ENCODE measurements at regions not wholly inside any gene's neighbourhood (a gene's known extent, or its start where the extent isn't known, plus 50 kb on each side); places are given as distances from the start of the nearest gene placed in this dataset.

DNA sequence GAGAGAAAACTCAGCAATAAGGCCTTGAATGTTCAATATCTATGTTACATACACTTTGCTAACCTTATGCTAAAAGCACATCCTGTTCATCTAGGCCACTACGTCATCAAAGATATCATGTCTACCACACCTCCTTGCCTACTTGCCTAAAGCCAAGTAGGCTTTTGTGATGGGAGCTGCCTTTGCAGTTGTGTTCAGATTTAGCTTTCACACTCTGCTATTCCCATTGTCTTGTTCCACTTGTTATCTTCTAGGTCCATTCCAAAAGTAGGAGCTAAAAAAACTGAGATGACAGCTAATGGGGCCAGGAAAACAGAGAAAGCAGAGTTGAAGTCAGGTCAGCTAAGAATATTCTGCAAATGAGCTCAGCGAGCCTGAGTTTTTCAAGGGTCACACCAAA lies 153.6 kb upstream of the EDNRA start:
- DNase-seq: no peak

DNA sequence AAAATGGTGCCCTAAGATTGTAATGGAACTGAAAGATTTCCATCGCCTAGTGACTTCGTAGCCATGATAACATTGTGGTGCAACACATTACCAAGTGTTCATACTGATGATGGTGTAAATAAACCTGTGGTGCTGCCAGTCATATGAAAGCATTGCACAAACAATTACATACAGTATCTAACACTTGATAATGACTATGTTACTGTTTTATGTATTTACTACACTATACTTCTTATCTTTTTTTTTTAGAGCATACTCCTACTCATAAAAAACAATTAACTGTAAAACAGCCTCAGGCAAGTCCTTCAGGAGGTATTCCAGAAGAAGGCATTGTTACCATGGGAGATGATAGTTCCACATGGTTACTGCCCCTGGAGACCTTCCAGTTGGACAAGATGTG lies 152.7 kb upstream of the EDNRA start:
- no peak for DNase-seq

- no peak for DNase-seq
These were observed 152.0 kb upstream of the EDNRA start for GRCh38 chr4:147328756-147329446.

DNA sequence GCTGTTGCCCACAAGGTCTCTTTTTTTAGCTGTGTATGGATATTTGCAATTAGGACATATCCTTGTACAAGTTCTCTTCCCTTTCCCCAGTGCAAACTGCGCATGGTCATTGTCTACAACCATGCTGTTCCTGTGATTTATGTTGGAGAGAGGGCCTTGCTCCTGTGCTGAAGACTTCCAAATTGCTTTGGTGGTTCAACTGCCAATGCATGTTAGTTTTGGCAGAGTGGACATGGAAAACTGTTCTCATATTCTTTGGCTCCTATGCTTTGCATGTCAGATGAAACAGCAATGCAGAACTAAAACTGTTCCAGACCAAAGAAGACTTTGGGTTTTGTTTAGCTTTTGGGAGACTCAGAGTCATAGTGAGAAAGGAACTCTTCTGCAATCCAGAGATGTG lies 148.8 kb upstream of the EDNRA start:
- DNase-seq: no peak

DNA sequence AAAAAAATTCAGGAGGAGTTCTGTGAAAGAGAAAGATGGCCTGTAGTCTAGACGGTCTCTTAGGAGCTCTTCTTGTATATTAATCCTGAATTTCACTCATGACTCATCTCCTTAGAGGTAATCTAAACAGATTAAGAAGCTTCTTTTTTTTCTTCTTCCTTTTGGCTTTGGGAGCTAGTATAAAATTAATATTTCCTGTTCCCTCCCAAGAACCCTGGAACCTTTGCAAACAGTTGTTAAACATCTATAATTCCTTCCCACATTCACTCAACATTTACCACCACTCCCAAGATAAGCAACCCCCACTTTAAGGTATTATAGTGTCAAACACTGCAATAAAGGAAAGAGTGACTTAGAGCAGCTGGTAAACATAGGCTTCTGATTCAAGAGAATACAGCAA lies 146.4 kb upstream of the EDNRA start:
- DNase-seq: no peak

DNA sequence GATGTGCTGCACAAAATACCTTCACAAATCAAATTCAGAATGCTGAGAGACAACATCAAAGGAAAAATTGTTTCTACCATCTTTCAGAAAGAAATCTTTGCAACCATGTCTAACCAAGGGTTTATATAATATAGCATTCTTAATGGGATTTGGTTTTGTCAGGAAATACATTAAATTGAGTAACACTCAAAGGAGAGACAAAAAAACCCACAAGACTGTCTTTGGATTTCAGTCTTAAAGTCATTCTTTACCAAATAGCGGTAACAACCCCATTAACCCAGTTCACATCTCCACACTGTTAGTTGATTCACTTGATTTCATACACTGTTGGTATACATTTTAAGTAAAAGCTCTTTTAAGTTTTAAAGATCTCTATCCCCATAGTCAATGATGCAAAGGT lies 145.7 kb upstream of the EDNRA start:
- DNase-seq: no peak

- no peak for DNase-seq
These were observed 144.6 kb upstream of the EDNRA start for GRCh38 chr4:147336252-147336651.

DNA sequence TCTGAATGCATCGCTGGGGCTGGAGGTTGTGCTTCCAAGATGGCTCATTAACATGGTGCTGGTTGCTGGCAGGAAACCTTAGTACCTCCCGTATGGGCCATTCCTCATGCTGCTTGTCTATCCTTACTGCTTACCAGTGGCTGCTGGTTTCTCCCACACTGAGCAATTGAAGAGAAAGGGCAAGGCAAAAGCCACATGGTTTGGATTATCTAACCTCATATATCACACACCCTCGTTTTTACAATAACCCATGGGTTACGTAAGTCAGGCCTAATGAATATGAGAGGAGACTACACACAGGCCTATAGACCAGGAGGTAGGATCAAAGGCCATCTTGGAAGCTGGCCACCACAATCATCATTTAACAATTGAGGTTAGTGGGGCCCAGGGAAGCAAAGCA lies 141.8 kb upstream of the EDNRA start:
- DNase-seq: no peak

GRCh38 chr4:147340111-147340510 lies 140.8 kb upstream of the EDNRA start:
- no peak for DNase-seq

- DNase-seq: no peak
These were observed 140.2 kb upstream of the EDNRA start for GRCh38 chr4:147340591-147341120.

GRCh38 chr4:147343692-147344091 lies 137.2 kb upstream of the EDNRA start:
- DNase-seq: no peak

DNA sequence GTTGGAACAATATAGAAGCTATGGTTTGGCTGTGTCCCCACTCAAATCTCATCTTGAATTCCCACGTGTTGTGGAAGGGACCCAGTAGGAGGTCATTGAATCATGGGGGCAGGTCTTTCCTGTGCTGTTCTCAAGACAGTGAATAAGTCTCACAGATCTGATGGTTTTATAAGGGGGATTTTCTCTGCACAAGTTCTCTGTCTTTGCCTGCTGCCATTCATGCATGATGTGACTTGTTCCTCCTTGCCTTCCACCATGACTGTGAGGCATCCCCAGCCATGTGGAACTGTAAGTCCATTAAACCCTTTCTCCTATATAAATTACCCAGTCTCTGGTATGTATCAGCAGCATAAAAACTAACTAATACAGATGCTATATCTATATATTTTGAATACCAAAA lies 135.2 kb upstream of the EDNRA start:
- DNase-seq: no peak

GRCh38 chr4:147347217-147347616 lies 133.7 kb upstream of the EDNRA start:
- no peak for DNase-seq

DNA sequence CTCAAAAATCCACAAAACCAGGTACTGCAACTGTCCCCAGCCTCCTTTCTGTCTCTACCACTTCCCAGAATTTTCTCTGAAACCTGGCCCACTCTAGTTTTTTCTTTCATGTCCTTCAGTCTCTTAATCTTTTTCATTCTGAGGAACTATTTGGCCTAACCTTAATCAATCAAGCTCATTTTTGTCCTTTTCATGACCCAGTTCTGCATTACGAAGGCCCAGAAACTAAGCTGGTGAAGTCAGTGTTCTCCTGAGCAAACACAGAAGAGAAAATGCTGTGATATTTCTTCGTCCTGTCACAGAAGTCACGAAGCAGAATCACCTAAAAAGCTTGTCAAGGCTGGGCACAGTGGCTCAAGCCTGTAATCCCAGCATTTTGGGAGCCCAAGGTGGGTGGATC lies 131.7 kb upstream of the EDNRA start:
- no peak for DNase-seq

DNA sequence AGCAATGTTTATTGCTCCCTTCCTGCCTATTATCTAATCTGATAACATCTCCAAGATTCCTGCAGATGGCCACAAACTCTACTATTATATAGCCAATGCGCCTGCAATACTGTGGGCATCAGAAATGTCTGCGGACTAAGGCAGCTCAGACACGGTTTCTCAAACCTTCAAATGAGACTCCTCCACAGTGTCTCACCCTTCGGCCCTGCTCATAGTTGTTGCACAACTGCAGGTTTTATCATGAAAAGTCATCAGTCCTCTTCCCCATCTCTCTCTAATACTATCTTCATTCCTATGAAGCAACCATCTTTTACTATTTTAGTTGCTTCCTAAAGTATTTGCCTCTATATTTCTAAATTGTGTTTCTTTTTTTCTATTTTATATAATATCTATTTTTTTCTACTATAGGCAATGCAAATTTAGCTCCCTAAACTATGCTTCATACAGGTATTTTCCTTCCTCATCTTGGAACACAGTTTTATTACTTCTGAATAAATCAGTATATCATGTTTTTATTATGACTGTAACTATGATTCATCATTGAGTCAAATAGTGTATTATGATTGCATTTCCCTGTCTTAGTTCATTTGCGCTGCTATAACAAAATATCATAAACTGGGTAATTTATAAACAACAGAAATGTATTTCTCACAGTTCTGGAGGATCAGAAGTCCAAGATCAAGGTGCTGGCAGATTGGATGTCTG lies 129.7 kb upstream of the EDNRA start:
- no peak for DNase-seq

DNA sequence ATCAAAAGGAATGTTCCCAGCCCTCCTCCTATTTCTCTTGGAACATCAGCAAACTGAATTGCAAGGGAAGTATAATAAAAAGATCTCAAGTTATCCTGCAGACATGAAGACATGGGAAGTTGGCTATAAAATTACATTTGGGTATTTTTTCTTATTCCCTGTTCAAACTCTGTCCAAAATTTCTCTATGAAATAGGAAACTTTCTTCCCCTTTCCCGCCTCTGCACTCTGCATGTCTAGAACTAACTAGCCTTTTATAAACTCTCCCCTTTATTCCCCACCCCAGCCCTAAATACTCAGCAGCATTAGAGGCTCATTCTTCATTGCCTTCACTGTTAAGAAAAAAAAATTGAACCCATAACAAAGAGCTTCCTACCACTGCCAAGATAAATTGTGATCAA lies 126.7 kb upstream of the EDNRA start:
- DNase-seq: no peak

DNA sequence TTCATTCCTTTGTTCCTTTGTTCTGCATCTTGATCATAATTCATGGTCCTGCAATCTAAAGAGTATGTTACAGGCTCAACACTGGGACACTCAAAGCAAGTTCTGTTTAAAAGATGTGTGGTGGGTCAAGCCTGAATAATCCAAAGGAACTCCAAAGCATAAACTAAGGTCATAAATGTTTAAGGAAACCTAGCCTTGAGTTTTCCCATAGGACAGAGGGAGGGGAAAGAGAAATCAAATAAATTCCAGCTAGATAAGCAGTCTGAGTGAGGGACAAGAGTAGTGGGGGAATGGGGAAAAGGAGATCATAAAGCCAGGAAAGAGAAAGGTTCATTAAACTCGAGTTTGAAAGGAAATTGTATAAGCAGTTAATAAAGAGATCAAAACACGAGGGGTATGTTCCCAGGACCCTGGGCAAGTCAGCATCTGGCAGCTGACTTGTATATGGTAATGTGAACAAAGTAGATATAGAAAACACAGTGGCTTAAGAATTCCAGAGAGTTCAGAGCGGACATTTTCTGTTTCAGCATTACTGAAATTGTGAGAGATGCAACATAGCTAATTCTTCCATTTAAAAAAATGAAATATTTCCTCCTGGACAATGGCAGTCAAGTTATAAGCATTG lies 125.8 kb upstream of the EDNRA start:
- DNase-seq: no peak

DNA sequence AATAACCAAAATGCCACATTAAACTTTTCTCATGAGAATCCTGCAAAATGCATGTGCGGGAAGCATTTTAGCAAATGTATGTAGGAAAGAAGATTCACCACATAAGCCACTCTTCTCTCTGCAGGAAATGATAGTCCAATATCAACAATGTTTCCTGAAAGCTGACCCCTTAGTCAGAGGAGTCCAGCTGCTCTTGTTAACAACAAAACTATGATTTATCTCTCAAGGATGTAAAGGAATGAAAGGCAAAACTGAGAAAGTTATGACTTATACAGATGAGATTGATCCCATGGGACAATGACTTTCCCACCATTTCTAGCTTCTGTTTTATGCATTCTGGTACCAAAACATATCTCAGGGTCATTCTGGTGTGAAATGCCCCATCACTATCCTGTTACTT lies 125.0 kb upstream of the EDNRA start:
- no peak for DNase-seq

DNA sequence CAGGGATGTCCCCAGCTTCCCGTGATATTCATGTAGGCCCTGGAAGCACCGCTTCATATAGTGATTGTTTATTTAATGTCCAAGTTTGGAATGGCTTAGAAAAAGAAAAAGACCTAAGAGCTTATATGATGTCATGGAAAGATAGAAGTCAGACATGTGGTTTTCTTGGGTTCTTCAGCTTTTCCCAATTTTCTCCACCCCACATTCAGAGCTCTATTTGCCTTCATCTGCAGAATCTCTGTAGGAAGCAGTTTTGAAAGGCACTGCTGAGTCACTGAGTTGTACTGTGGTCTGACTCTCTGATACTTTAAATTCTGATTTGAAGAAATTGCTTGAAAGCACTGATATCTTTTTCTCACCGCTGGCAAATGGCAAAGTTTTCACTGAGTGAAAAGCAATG lies 120.6 kb upstream of the EDNRA start:
- DNase-seq: no peak

DNA sequence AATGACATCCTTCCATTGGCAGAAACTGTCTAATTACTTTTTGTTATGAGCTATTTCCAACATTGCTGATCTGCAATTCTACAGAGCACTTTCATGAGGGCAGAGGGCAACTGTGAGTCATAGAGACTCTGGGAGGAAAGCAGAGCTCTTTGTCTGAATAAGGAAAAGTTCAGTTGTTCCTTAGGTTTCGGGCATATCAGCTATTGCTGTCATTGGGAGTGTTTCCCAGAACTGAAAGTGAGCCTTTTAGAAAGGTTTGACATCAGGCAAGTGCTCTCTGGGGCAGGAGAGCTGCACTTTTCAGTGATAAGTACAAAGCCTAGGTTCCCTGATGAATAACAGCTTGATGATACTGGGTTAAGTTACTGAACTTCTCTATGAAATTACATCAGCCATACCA lies 119.2 kb upstream of the EDNRA start:
- DNase-seq: no peak

DNA sequence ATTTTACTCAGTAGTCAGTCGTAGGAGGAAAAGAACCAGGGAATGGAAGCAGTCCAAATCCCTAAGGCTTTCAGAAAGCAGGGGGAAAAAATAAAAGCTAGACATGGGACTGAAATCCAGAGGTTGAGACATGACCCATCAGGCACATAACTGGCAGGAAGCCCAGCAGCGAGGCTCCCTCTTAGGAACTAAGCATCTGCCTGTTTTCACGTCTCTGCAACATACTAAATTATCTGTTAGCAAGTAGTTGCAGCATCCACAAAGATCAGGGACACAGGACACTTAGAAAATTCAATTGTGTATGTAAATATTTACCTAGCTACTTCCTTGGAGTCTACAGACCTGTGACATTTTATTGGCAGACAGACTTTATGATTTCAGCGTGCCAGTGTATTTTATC lies 118.0 kb upstream of the EDNRA start:
- no peak for DNase-seq

DNA sequence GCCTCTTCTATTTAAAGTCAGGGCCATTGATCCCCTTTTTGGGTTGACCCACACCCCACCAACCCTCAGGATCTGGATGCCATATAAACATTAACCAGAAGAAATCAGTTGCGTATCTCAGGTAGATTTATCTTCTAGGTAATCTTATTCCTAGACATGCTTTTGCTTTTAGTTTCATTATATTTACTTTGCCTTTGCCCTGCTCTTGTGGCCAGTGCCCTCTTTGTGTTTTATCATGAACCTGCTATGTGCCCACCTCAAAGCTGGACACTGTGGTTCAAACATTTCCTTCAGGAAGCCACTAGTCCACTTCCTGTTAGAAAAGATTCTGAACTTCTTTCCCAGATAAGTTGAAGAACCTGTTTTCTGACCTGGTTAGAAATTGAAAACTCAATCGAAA lies 117.4 kb upstream of the EDNRA start:
- no peak for DNase-seq

DNA sequence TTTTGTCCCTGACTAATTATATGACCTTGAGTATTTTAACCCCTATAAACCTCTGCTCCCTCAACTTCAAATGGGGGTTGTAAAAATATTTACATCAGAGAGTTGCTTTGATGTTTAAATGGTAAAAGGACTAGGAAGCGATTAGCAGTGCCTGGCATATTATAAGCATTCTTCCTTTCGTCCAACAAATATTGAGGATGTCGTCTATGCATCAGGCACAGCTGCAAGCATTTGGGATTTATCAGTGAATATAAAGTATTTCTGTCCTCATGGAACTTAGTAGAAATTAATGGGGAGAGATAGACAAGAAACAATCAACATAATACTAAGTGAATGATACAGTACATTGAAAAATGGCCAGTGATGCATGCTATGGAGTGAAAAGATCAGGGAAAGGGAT lies 115.5 kb upstream of the EDNRA start:
- no peak for DNase-seq

DNA sequence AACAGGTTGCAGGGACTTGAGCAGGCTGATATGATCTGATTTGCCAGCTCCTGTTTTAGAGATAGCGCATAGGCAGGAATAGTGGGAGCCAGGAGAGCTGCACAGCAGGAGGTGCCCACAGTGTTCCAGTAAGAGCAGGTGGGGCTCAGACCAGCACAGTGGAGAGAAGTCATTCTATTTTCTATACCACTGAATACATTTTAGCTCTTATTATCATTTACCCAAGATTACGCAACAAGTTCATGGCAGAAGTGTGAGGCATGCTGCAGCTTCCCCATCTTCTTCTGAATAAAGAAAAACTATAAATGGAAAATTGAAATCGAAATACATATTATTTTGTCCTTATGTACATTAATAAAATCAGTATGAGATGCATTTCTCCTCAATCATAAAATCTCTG lies 114.7 kb upstream of the EDNRA start:
- DNase-seq: no peak

All from activated CD8-positive, alpha-beta memory T cell treated with anti-CD3 and anti-CD28 coated beads, Interleukin-2, amount 50 U/mL, for 48 hours (primary cell).